Breast epithelium (tissue), 3 donors: ENCODE measurements at regions not wholly inside any gene's neighbourhood (a gene's known extent, or its start where the extent isn't known, plus 50 kb on each side); places are given as distances from the start of the nearest gene placed in this dataset.

Experiments
- POLR2AphosphoS5 ChIP-seq, 3 donors: sonication (generic); formaldehyde crosslinking; IDR thresholded peaks; one replicate each; pipeline ENCODE4 v1.6.1; 2017; ENCODE audit warnings: antibody characterized with exemption in 3 of 3
- TF ChIP-seq, protein P1 (sequence below), 3 donors: fragments of 450-650 bp; IDR thresholded peaks; one replicate each; pipeline ENCODE4 v1.5.1; 2016 to 2017; ENCODE audit warnings: antibody characterized with exemption in 3 of 3, mild to moderate bottlenecking in 3 of 3, moderate library complexity in 3 of 3

- TF ChIP-seq, protein P1, sequence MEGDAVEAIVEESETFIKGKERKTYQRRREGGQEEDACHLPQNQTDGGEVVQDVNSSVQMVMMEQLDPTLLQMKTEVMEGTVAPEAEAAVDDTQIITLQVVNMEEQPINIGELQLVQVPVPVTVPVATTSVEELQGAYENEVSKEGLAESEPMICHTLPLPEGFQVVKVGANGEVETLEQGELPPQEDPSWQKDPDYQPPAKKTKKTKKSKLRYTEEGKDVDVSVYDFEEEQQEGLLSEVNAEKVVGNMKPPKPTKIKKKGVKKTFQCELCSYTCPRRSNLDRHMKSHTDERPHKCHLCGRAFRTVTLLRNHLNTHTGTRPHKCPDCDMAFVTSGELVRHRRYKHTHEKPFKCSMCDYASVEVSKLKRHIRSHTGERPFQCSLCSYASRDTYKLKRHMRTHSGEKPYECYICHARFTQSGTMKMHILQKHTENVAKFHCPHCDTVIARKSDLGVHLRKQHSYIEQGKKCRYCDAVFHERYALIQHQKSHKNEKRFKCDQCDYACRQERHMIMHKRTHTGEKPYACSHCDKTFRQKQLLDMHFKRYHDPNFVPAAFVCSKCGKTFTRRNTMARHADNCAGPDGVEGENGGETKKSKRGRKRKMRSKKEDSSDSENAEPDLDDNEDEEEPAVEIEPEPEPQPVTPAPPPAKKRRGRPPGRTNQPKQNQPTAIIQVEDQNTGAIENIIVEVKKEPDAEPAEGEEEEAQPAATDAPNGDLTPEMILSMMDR (IDR thresholded peaks at IDR 0.05): no peak
- TF ChIP-seq POLR2AphosphoS5 (IDR thresholded peaks at IDR 0.05): no peak
Measured at GRCh38 chr13:59299584-59299983, 864.1 kb downstream of the DIAPH3 start.
